GM18858 (cell line): ENCODE measurements at regions not wholly inside any gene's neighbourhood (a gene's known extent, or its start where the extent isn't known, plus 50 kb on each side); places are given as distances from the start of the nearest gene placed in this dataset.

ENCODE experiments used
- ATAC-seq: cut with Tn5 transposase; IDR thresholded peaks from one replicate; pipeline ENCODE4 v1.9.1; 2021; ENCODE audit not compliant: unreplicated experiment

- no peak for ATAC-seq
Measured at GRCh38 chr1:58380345-58380744, 166.2 kb downstream of the OMA1 start.

DNA sequence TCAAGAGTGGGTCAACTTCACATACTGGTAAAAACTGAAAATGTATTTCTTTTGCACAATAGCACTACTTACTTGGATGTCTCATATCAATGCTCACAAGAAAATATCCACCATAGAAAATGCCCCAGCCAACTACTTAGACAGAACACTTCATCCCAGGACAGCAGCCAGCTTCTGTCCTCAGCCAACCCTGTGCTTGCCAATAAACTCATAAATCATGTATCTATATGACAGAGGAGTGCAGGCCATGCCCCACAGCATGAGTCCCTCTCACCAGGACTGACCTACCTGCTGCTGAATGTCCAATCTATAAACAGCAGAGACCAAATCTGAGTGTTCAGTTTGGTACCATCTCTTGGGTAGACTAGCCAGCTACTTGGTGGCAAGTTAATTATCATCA, 179.3 kb downstream of the OMA1 start:
- ATAC-seq, result no peak

DNA sequence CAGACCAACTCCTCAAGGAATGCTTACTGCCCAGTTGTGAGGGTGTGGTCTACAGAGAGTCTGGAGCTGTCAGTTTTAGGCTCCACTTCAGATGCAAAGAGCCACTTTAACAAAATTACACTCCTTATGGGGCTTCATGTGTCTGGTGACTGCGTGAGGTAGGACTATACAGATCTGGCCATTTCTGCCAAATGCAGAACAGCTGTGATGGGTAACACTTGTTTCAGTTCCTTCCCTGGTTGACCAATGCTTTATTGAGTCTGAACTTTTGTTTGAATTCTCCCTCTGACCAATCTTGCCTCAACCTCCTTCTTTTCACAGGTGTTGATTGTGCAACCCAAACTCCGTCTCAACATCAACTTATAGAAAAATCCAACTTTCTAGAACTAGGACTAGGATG, 181.2 kb downstream of the OMA1 start:
- no peak for ATAC-seq

DNA sequence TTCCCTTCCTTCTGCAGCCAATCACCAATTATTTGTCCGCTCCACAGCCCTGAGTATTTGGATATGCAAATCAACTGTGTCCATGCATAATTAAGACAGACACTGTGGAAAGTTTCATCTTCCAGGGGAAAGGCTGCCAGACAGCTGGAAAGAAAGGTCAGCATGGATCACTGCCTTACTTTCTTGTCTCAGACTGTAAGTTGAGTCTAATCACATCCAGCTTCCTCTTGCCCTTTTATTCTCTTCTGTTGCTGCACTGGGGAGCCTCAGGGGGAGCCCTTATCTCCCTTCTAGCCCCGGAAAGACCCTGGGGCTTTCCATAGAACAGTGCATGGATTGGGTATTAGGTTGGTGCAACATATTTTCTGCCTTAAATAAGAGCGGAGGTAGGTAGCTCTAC, 182.9 kb downstream of the OMA1 start:
- ATAC-seq, result no peak

DNA sequence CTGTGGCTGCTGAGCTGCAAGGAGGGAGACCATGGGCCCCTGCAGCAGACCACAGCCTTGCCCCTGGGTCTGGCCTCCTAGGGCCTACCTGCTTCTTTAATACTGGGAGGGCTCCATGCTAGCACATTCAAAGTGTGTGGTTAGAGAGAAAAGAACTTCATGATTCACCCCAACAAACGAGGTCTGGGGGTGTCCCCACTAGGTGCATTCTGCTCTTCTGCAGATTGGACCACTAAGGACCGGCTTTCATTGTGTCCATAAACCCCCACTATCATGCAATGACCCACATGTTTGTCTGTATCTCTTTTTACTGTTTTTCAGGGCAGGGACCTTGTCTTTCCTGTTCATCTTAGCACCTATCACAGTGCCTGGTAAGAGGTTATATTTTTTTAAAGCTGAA, 185.4 kb downstream of the OMA1 start:
- no peak for ATAC-seq

DNA sequence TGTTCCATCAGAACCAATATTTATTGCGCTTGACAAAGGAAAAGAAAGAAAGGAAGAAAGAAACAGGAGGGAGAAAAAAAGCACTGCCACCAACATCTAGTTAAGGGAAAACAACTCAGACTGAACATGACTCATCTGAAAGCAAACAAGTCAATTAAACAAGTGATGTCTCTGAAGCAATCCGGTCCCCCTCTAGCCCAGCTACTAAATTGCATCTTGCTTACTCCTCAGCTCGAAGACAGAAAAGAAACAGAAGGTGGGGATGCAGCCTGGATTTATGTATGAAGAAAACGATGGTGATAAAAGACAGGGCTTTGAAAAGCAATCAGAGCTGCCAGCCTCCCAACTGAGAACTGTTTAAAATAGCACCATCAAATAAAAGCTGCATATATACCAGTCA, 188.2 kb downstream of the OMA1 start:
- no peak for ATAC-seq

DNA sequence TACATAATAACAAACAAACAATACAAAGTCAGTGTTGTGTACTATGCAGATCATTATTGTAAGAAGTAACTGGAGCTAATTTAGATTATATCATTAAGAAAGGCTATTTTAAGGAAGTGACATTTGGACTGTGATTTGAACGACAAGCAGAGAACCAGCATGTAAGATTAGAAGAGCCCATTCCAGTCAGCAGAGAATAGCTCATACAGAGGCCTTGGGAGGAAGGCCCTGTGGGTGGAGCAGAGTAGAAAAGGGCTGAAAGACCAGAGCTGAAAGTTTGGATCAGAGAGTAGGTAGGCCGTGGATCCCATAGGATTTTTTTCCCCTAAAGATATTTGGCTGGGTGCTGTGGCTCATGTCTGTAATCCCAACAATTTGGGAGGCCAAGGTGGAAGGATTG, 190.1 kb downstream of the OMA1 start:
- ATAC-seq, result no peak

DNA sequence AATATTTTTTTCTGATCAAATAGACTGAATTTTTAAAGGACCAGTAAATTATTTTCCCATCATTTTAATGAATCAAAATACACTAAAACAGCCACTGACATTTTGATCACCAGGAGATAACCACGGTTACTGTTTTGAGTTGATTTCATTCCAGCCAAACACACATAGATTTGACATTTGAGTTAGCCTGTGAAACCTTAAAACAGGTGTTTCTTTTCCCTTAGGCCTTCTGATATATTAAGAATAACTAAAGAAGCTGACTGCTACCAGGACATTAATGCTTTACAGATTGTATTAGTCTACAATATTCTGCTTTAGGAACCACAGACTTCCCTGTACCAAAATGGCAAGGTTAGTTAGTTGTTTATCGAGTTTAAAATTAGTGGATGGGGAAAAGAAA, 193.4 kb downstream of the OMA1 start:
- ATAC-seq, result no peak

- ATAC-seq, result no peak
Measured at GRCh38 chr1:58352476-58353092, 193.9 kb downstream of the OMA1 start.

- ATAC-seq, result no peak
Measured at GRCh38 chr1:58346036-58346355, 200.5 kb downstream of the OMA1 start.

GRCh38 chr1:58345215-58346035, 201.1 kb downstream of the OMA1 start:
- no peak for ATAC-seq

DNA sequence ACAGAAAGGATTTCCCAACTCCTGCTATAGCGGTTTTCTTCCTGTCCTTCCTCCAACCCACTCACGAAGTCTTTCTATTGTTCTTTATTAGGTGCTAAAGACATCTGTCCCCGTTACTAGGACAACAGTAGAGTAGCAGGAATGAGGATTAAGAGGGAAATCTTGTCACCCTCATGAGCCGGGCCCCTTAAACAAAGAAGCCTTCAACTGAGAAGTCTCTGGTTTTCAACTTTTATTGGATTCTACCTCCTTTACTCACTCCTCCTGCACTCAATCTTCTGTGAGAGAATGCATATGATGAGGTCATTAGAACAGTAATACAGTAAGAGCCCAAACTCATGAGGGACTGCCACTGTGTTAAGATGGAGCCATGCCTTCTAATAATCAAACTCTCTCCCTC, 206.3 kb downstream of the OMA1 start:
- ATAC-seq, result no peak

GRCh38 chr1:58338081-58338480, 208.4 kb downstream of the OMA1 start:
- ATAC-seq, result no peak

- ATAC-seq, result no peak
Measured at GRCh38 chr1:58333511-58333910, 213.0 kb downstream of the OMA1 start.

DNA sequence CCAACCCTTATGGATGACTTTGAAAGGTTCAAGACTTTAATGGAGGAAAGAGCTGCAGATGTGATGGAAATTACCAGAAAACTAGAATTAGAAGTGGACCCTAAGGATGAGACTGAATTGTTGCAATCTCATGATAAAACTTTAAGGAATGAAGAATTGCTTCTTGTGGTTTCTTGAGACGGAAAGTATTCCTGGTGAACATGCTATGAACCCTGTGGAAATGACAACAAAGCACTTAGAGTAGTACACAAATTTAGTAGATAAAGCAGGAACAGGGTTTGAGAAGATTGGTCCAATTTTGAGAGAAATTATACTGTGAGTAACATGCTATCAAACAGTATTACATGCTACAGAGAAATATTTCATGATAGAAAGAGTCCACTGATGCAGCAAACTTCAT, 215.4 kb downstream of the OMA1 start:
- no peak for ATAC-seq

DNA sequence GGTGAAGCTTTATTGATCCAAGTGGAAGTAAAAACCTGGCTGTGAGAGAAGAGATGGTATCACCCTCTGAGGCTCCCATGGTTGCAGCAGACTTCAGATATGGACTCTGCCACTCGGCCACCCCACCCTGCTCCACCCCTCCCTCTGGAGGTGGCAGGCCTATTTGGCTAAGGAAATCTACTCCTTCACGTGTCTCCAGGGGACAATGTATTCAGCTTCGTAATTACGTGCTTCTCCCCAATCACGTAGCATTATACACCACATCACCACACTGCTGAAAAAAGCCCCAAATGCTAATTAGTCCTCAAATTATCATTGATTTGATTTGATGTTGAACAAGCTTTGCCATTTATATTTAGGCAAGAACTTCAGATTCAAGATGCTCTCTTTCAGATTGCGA, 220.7 kb downstream of the OMA1 start:
- ATAC-seq, result no peak

GRCh38 chr1:58324558-58324957, 222.0 kb downstream of the OMA1 start:
- ATAC-seq, result no peak

DNA sequence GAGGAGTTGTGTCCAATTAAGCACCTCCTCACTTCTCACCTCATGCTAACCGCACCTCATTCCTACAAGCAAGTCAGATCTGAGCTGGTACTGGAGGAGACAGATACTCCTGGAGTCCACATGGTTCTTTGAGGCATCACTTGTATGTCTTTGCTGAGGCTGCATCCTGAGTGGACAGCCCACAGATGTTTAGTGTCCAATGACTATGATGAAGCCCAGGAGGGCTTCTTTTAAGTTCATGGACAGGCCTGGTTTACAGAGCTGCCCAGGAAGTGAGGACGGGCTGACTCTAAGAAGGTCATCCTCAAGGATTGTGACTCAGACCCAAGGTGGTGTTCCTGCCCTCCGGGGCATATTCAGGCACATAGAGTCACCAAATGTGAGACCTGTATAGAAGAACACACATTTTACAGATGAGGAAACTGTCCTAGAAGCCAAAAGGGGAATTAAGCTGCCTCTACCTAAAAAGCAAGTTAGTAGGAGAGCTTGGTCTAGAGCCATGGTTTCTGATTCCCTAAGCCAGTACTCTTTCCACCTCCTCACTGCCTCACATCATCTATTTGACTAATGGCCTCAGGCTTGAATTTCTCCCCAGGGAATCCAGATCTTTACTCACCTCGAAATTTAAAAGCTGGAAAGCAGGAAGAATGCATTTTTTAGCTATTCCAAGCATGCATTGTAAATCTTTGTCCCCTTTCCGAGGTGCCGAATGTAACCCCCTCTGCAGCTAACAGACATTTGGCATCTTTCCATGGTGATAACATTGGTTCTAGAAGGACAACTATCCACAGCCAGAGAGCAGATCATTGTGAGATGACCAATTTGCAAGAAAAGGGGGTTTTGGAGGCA, 228.1 kb downstream of the OMA1 start:
- no peak for ATAC-seq

DNA sequence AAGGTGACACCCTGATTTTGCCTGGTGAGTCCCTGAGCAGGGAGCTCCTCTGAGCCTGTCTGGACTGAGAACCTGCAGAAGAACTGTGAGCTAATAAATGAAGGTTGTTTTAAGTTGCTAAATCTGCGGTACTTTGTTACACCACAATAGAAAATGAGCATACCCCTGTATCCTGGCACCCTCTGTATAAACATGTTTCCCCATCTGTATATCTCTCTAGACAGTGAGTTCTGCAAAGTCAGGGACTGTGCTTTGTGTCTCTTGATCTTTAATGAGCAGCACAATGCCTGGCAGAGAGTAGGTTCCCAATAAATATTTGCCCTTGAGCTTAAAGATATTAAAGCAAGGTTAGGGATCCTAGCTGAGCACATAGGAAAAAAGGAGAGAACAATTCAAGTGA, 228.8 kb downstream of the OMA1 start:
- ATAC-seq, result no peak

DNA sequence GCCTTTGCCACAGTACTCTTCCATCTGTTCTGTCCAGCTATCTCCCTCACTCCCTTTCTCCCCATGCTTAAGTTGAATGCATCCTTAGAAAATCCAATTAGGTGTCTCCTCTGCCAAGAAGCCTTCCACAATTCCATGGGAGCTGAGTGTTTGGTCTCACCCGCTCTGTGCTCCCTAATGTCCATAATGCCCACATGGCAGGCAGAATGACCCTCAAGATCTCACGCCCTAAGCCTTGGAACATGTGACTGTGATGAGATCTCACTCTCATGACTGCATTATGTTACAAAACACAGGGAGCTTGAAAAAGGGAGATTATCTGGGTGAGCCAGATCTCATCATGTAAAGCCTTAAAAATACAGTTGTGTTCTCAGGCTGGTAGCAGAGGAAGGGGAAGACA, 229.4 kb downstream of the OMA1 start:
- no peak for ATAC-seq

GRCh38 chr1:58316141-58316540, 230.4 kb downstream of the OMA1 start:
- no peak for ATAC-seq

DNA sequence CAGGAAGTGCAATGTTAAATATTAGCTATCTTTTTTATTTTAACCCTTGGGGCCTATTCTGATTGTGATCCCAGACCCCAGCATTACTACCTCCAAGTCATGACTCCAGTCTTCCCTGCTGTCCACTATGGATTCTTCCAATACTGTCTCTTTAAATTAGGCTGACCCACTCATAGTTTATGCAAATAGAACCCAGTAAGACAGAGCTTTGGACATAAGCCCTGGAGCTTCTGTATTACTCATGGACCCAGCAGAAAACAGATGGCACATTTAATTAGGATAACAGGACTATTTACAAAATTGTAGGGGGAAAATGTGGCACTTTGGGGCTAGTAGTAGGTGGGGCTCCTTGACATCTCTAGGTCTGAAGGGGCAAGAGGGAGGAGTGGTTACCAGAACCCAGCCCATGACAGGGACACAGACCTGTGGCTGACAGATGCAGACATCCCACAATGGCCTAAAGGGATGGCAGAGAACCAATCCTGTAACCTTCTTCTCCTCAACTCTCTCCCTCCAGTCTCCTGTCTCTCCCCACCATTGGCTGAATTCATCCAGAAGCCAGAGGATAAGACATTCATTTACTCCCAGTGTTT, 233.5 kb downstream of the OMA1 start:
- no peak for ATAC-seq
